Frontal cortex (tissue), 4 donors: ENCODE measurements at regions not wholly inside any gene's neighbourhood (a gene's known extent, or its start where the extent isn't known, plus 50 kb on each side); places are given as distances from the start of the nearest gene placed in this dataset.

Source experiments
- DNase-seq, 2 donors: peaks; one replicate each; pipeline ENCODE4 v3.0.0; 2012; ENCODE audit warnings: low spot score in 2 of 2
- FAIRE-seq: peaks from 2 replicates; lab custom pipeline; 2012; peaks lifted over from hg19 to GRCh38; lab: Jason Lieb, UNC
- small RNA-seq: library from RNA; depleted of rRNA; stranded (forward); fragments of <200 nt; gene quantifications from one replicate; pipeline ENCODE3, GENCODE V24; 2014
- donor health status: control.
- donor health status: control.
- donor health status: control.

GRCh38 chr19:20259615-20260014, 92.6 kb downstream of the ZNF486 start:
- no peak for DNase-seq
- FAIRE-seq, result no peak

DNA sequence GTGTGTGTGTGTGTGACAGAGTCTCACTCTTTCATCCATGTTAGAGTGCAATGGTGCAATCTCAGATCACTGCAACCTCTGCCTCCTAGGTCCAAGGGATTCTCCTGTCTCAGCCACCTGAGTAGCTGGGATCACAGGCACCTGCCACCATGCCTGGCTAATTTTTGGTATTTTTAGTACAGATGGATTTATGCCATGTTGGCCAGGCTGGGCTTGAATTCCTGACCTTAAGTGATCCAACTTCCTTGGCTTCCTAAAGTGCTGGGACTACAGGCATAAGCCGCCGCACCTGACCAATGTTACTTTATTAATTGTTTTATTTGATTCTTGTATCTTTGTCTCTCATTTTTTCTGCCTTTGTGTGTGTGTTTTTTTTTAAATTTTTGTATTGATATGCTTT, 89.6 kb downstream of the ZNF486 start:
- FAIRE-seq (no peak), DNase-seq (no peak)

- DNase-seq (no peak), FAIRE-seq (no peak)
These were observed 87.1 kb downstream of the ZNF486 start for GRCh38 chr19:20254121-20254520.

GRCh38 chr19:20252613-20253012, 85.6 kb downstream of the ZNF486 start:
- FAIRE-seq, result no peak
- DNase-seq, result no peak

- DNase-seq (no peak), FAIRE-seq (no peak)
These were observed 83.6 kb downstream of the ZNF486 start for GRCh38 chr19:20250627-20251026.

GRCh38 chr19:20250121-20250520, 83.1 kb downstream of the ZNF486 start:
- no peak for FAIRE-seq
- no peak for DNase-seq

Small RNAs in the stretch of these regions (small RNA-seq; reads per million reads assigned to genes)
- 1.5 reads per million, percentile 76 among the genes with 10 or more reads in this experiment for gene MIR1270
